ENCODE measurements at regions not wholly inside any gene's neighbourhood (a gene's known extent, or its start where the extent isn't known, plus 50 kb on each side); places are given as distances from the start of the nearest gene placed in this dataset.
A peak's percentile ranks its signal among the peaks of the same experiment; 100 is the strongest.
"Not testable (repeated sequence)": the region's sequence is repeated elsewhere in the genome, so short reads cannot be mapped to it uniquely, and the experiment has no call there.

GRCh38 chr2:123614596-123614995, 410.5 kb upstream of the CNTNAP5 start:
- no peak for DNase-seq

- DNase-seq: peak; percentile 58
Observed at GRCh38 chr2:123618642-123619041, 406.4 kb upstream of the CNTNAP5 start.

GRCh38 chr2:123624816-123625215, 400.3 kb upstream of the CNTNAP5 start:
- DNase-seq: no peak

- no peak for DNase-seq
Observed at GRCh38 chr2:123636232-123636631, 388.9 kb upstream of the CNTNAP5 start.

GRCh38 chr2:123640685-123641335, 384.3 kb upstream of the CNTNAP5 start:
- DNase-seq: no peak

- DNase-seq: no peak
Observed at GRCh38 chr2:123644053-123644452, 381.0 kb upstream of the CNTNAP5 start.

GRCh38 chr2:123648016-123648415, 377.1 kb upstream of the CNTNAP5 start:
- DNase-seq: no peak

- no peak for DNase-seq
Observed at GRCh38 chr2:123648956-123649355, 376.1 kb upstream of the CNTNAP5 start.

- DNase-seq: no peak
Observed at GRCh38 chr2:123651151-123651550, 373.9 kb upstream of the CNTNAP5 start.

- DNase-seq: no peak
Observed at GRCh38 chr2:123652320-123652719, 372.8 kb upstream of the CNTNAP5 start.

- DNase-seq: no peak
Observed at GRCh38 chr2:123656590-123656989, 368.5 kb upstream of the CNTNAP5 start.

- peak; percentile 53 for DNase-seq
Observed at GRCh38 chr2:123659120-123659519, 366.0 kb upstream of the CNTNAP5 start.

- DNase-seq: no peak
Observed at GRCh38 chr2:123670286-123670685, 354.8 kb upstream of the CNTNAP5 start.

- not testable (repeated sequence) for DNase-seq
Observed at GRCh38 chr2:123683797-123684196, 341.3 kb upstream of the CNTNAP5 start.

GRCh38 chr2:123687064-123687463, 338.0 kb upstream of the CNTNAP5 start:
- no peak for DNase-seq

- DNase-seq: no peak
Observed at GRCh38 chr2:123688231-123688940, 336.7 kb upstream of the CNTNAP5 start.

GRCh38 chr2:123692121-123692520, 333.0 kb upstream of the CNTNAP5 start:
- DNase-seq: no peak

GRCh38 chr2:123693836-123694235, 331.3 kb upstream of the CNTNAP5 start:
- DNase-seq: no peak

GRCh38 chr2:123695426-123695825, 329.7 kb upstream of the CNTNAP5 start:
- DNase-seq: no peak

GRCh38 chr2:123696021-123696420, 329.1 kb upstream of the CNTNAP5 start:
- no peak for DNase-seq

GRCh38 chr2:123696799-123697410, 328.2 kb upstream of the CNTNAP5 start:
- DNase-seq: no peak

- no peak for DNase-seq
Observed at GRCh38 chr2:123715467-123715982, 309.6 kb upstream of the CNTNAP5 start.

GRCh38 chr2:123717636-123718334, 307.3 kb upstream of the CNTNAP5 start:
- DNase-seq: no peak

Data from islet precursor cell (in vitro differentiated cells).